Neural cell (in vitro differentiated cells): ENCODE measurements at regions not wholly inside any gene's neighbourhood (a gene's known extent, or its start where the extent isn't known, plus 50 kb on each side); places are given as distances from the start of the nearest gene placed in this dataset.

Source experiments
- H2AFZ ChIP-seq: fragments of 200-600, 300-800 bp; sonication (generic), shearing (Covaris generic); 2 replicates; pipeline ENCODE4 v1.6.0; 2014; ENCODE audit warnings: low read depth, mild to moderate bottlenecking, antibody characterized with exemption, low read length, moderate library complexity
- H3F3A ChIP-seq: fragments of 200-600 bp; shearing (Covaris generic); 2 replicates; pipeline ENCODE4 v1.6.1; 2016; ENCODE audit warnings: mild to moderate bottlenecking, moderate library complexity, mixed read lengths, antibody characterized with exemption, low read length; ENCODE audit not compliant: insufficient read depth, poor library complexity, severe bottlenecking
- H3K27ac ChIP-seq: fragments of 200-600, 300-800 bp; sonication (generic), shearing (Covaris generic); 2 replicates; pipeline ENCODE4 v1.5.1; 2014; ENCODE audit warnings: mild to moderate bottlenecking, low read length, moderate library complexity
- H3K27me3 ChIP-seq: fragments of 300-800, 200-600 bp; sonication (generic), shearing (Covaris generic); 2 replicates; pipeline ENCODE4 v1.6.0; 2014; ENCODE audit warnings: mild to moderate bottlenecking, low read depth, low read length, moderate library complexity; ENCODE audit not compliant: insufficient read depth
- H3K36me3 ChIP-seq: fragments of 300-800, 200-600 bp; sonication (generic), shearing (Covaris generic); 2 replicates; pipeline ENCODE4 v1.5.1; 2014; ENCODE audit warnings: mild to moderate bottlenecking, antibody characterized with exemption, low read length, moderate library complexity; ENCODE audit not compliant: insufficient read depth
- H3K4me2 ChIP-seq: fragments of 300-800, 200-600 bp; sonication (generic), shearing (Covaris generic); 2 replicates; pipeline ENCODE4 v1.6.0; 2014; ENCODE audit warnings: mild to moderate bottlenecking, low read length
- H3K4me3 ChIP-seq: fragments of 300-800, 200-600 bp; sonication (generic), shearing (Covaris generic); 2 replicates; pipeline ENCODE4 v1.5.1; 2014; ENCODE audit warnings: mild to moderate bottlenecking, low read length, moderate library complexity
- H3K79me2 ChIP-seq: fragments of 200-600 bp; shearing (Covaris generic); replicated peaks from 2 replicates; pipeline ENCODE4 v1.6.0; 2014; ENCODE audit warnings: mild to moderate bottlenecking, low read length, moderate library complexity; ENCODE audit not compliant: insufficient read depth
- H3K9ac ChIP-seq: fragments of 300-800, 200-600 bp; sonication (generic), shearing (Covaris generic); 2 replicates; pipeline ENCODE4 v1.6.1; 2016; ENCODE audit warnings: mild to moderate bottlenecking, low read length, mixed read lengths
- H3K9me2 ChIP-seq: fragments of 200-600 bp; shearing (Covaris generic); 2 replicates; pipeline ENCODE4 v1.6.1; 2016; ENCODE audit warnings: mild to moderate bottlenecking, low read length, mixed read lengths; ENCODE audit not compliant: insufficient read depth
- H3K9me3 ChIP-seq: fragments of 200-600, 300-800 bp; sonication (generic), shearing (Covaris generic); 2 replicates; pipeline ENCODE4 v1.6.1; 2016; ENCODE audit warnings: mild to moderate bottlenecking, mixed run types, low read length, moderate library complexity, mixed read lengths
- H4K20me1 ChIP-seq: fragments of 200-600 bp; shearing (Covaris generic); 2 replicates; pipeline ENCODE4 v1.6.1; 2016; ENCODE audit warnings: mild to moderate bottlenecking, mixed run types; ENCODE audit not compliant: insufficient read depth
- EP300 ChIP-seq: fragments of 450-650 bp; conservative IDR thresholded peaks from 2 replicates; pipeline ENCODE4 v1.6.1; 2014; ENCODE audit warnings: antibody characterized with exemption, mild to moderate bottlenecking, moderate library complexity; ENCODE audit not compliant: poor library complexity, severe bottlenecking
- EZH2 ChIP-seq: fragments of 200-600, 300-800 bp; shearing (Covaris generic), sonication (generic); IDR thresholded peaks from 2 replicates; pipeline ENCODE4 v1.6.1; 2014; ENCODE audit warnings: antibody characterized with exemption, low read length, borderline replicate concordance, mild to moderate bottlenecking; ENCODE audit not compliant: insufficient read depth, poor library complexity, severe bottlenecking
- MXI1 ChIP-seq: fragments of 450-650 bp; conservative IDR thresholded peaks from 2 replicates; pipeline ENCODE4 v1.6.1; 2014; ENCODE audit warnings: antibody characterized with exemption, mild to moderate bottlenecking; ENCODE audit not compliant: poor library complexity, severe bottlenecking
- POLR2AphosphoS5 ChIP-seq: IDR thresholded peaks from 2 replicates; pipeline ENCODE4 v1.6.1; 2012
- RAD21 ChIP-seq: fragments of 450-650 bp; conservative IDR thresholded peaks from 2 replicates; pipeline ENCODE4 v1.6.1; 2014; ENCODE audit warnings: antibody characterized with exemption, mild to moderate bottlenecking, moderate library complexity
- REST ChIP-seq: IDR thresholded peaks from 2 replicates; pipeline ENCODE4 v1.6.1; 2012; ENCODE audit warnings: borderline replicate concordance
- SMC3 ChIP-seq: fragments of 450-650 bp; conservative IDR thresholded peaks from 2 replicates; pipeline ENCODE4 v1.6.1; 2014; ENCODE audit warnings: antibody characterized with exemption, mild to moderate bottlenecking, moderate library complexity; ENCODE audit not compliant: poor library complexity
- TAF1 ChIP-seq: IDR thresholded peaks from 2 replicates; pipeline ENCODE4 v1.6.1; 2012; ENCODE audit warnings: low read depth
- TF ChIP-seq, protein P1 (sequence below): fragments of 450-650 bp; IDR thresholded peaks from 2 replicates; pipeline ENCODE4 v1.5.1; 2014; ENCODE audit warnings: antibody characterized with exemption, mild to moderate bottlenecking, moderate library complexity; ENCODE audit not compliant: poor library complexity, severe bottlenecking

DNA sequence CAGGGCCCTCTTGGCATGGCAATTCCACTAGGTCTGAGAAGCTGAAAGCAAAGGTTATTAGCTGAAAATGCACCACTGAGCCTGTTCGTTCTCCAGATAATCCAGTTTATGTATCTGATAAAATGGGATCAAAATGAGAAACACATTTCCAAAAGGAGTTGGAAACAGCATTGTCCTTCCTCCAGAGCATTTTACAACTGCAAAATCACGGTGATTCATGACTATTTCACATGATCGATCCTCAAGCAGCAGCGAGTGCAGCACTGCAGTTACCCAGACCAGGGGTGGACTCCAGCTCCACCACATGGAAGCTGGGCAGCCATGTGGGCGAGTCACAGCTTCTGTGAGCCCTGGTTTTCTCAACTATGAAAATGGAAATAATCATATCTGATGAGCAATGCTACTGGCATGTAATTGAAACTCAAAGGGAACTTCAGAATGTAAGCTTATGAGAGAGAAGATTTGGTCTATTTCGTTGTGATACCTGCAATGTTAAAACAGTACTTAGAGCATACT, 78.7 kb upstream of the MSX1 start:
- Histone ChIP-seq H3K4me2 (no peak overlapping the region), H3K79me2 (no peaks in the 10 kb centered on the region), H4K20me1 (no peaks in the 10 kb centered on the region), H3K9me3 (no peaks in the 10 kb centered on the region), H3K27me3 (no peaks in the 10 kb centered on the region), H3K4me3 (no peak overlapping the region), H3K9ac (no peak overlapping the region), H2AFZ (no peak overlapping the region), H3F3A (no peaks in the 10 kb centered on the region), H3K27ac (no peak overlapping the region), H3K36me3 (no peaks in the 10 kb centered on the region), H3K9me2 (no peaks in the 10 kb centered on the region)
- TF ChIP-seq EP300 = no peak
- no peak for TF ChIP-seq POLR2AphosphoS5
- no peak for TF ChIP-seq EZH2
- TF ChIP-seq REST = no peak
- TF ChIP-seq TAF1 = no peak
- no peak for TF ChIP-seq RAD21
- TF ChIP-seq, protein P1, sequence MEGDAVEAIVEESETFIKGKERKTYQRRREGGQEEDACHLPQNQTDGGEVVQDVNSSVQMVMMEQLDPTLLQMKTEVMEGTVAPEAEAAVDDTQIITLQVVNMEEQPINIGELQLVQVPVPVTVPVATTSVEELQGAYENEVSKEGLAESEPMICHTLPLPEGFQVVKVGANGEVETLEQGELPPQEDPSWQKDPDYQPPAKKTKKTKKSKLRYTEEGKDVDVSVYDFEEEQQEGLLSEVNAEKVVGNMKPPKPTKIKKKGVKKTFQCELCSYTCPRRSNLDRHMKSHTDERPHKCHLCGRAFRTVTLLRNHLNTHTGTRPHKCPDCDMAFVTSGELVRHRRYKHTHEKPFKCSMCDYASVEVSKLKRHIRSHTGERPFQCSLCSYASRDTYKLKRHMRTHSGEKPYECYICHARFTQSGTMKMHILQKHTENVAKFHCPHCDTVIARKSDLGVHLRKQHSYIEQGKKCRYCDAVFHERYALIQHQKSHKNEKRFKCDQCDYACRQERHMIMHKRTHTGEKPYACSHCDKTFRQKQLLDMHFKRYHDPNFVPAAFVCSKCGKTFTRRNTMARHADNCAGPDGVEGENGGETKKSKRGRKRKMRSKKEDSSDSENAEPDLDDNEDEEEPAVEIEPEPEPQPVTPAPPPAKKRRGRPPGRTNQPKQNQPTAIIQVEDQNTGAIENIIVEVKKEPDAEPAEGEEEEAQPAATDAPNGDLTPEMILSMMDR = no peak
- no peak for TF ChIP-seq MXI1
- no peak for TF ChIP-seq SMC3

DNA sequence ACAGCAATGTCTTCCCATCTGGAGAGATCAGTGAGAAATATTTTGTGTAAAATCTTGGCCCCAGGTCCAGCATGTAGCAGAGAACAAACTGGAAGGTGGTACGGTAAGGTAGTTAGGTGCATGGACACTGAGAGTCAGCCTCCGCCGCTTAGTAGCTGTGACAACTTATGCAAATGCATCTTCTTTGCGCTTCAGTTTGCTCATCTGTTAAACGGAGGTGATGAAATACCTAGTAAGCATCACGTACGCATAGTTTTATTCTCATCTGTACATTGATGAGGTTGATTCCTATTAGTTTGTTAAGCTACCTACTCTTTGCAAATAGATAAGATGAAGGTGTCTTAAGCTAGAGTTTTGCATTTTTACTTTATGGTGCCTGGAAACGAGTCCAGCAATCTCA, 80.0 kb upstream of the MSX1 start:
- Histone ChIP-seq H3K27ac (no peak overlapping the region), H2AFZ (no peak overlapping the region), H3K9ac (no peak overlapping the region), H4K20me1 (no peaks in the 10 kb centered on the region), H3K9me3 (no peaks in the 10 kb centered on the region), H3K4me3 (no peak overlapping the region), H3K79me2 (no peaks in the 10 kb centered on the region), H3K27me3 (no peaks in the 10 kb centered on the region), H3K9me2 (no peaks in the 10 kb centered on the region), H3K36me3 (no peaks in the 10 kb centered on the region), H3K4me2 (no peak overlapping the region), H3F3A (no peaks in the 10 kb centered on the region)
- TF ChIP-seq EZH2 (no peak), SMC3 (no peak), POLR2AphosphoS5 (no peak), EP300 (no peak), MXI1 (no peak), TAF1 (no peak), REST (no peak), RAD21 (no peak)
- TF ChIP-seq, protein P1 = no peak
